ENCODE measurements at regions not wholly inside any gene's neighbourhood (a gene's known extent, or its start where the extent isn't known, plus 50 kb on each side); places are given as distances from the start of the nearest gene placed in this dataset.
"Not testable (repeated sequence)": the region's sequence is repeated elsewhere in the genome, so short reads cannot be mapped to it uniquely, and the experiment has no call there.

GRCh38 chr5:52255308-52255707, 532.4 kb upstream of the ITGA1 start:
- Mint-ChIP-seq H3K9me3 (peaks cover 1% of the 10 kb centered on the region), H3K4me1 (no peaks in the 10 kb centered on the region), H3K27me3 (no peaks in the 10 kb centered on the region), H3K27ac (no peak overlapping the region), H3K36me3 (no peaks in the 10 kb centered on the region), H3K4me3 (no peak overlapping the region)
- DNase-seq, result no peak

- Mint-ChIP-seq H3K4me1 (no peaks in the 10 kb centered on the region), H3K36me3 (no peaks in the 10 kb centered on the region), H3K9me3 (peaks cover 1% of the 10 kb centered on the region), H3K4me3 (no peak overlapping the region), H3K27ac (no peak overlapping the region), H3K27me3 (no peaks in the 10 kb centered on the region)
- DNase-seq, result no peak
These were observed 524.9 kb upstream of the ITGA1 start for GRCh38 chr5:52262844-52263243.

GRCh38 chr5:52269401-52269800, 518.3 kb upstream of the ITGA1 start:
- no peaks in the 10 kb centered on the region for H3K27me3 Mint-ChIP-seq
- no peak for DNase-seq
- H3K27ac Mint-ChIP-seq, result no peak overlapping the region
- no peaks in the 10 kb centered on the region for H3K4me1 Mint-ChIP-seq
- no peaks in the 10 kb centered on the region for H3K9me3 Mint-ChIP-seq
- no peak overlapping the region for H3K4me3 Mint-ChIP-seq
- H3K36me3 Mint-ChIP-seq, result no peaks in the 10 kb centered on the region

GRCh38 chr5:52269859-52270258, 517.9 kb upstream of the ITGA1 start:
- Mint-ChIP-seq H3K27ac (no peak overlapping the region), H3K9me3 (no peaks in the 10 kb centered on the region), H3K4me1 (no peaks in the 10 kb centered on the region), H3K36me3 (no peaks in the 10 kb centered on the region), H3K4me3 (no peak overlapping the region), H3K27me3 (no peaks in the 10 kb centered on the region)
- DNase-seq, result no peak

- Mint-ChIP-seq H3K27me3 (no peaks in the 10 kb centered on the region), H3K9me3 (peaks cover 6% of the 10 kb centered on the region), H3K4me1 (no peaks in the 10 kb centered on the region), H3K36me3 (no peaks in the 10 kb centered on the region), H3K27ac (no peak overlapping the region), H3K4me3 (no peak overlapping the region)
- DNase-seq, result no peak
These were observed 512.1 kb upstream of the ITGA1 start for GRCh38 chr5:52275639-52276038.

GRCh38 chr5:52277101-52277500, 510.6 kb upstream of the ITGA1 start:
- no peaks in the 10 kb centered on the region for H3K36me3 Mint-ChIP-seq
- H3K27me3 Mint-ChIP-seq, result no peaks in the 10 kb centered on the region
- H3K4me3 Mint-ChIP-seq, result no peak overlapping the region
- H3K9me3 Mint-ChIP-seq, result peaks cover 8% of the 10 kb centered on the region
- DNase-seq, result no peak
- no peak overlapping the region for H3K27ac Mint-ChIP-seq
- H3K4me1 Mint-ChIP-seq, result no peaks in the 10 kb centered on the region

- DNase-seq, result no peak
- no peaks in the 10 kb centered on the region for H3K4me1 Mint-ChIP-seq
- peaks cover 8% of the 10 kb centered on the region for H3K9me3 Mint-ChIP-seq
- no peaks in the 10 kb centered on the region for H3K27me3 Mint-ChIP-seq
- no peak overlapping the region for H3K4me3 Mint-ChIP-seq
- no peaks in the 10 kb centered on the region for H3K36me3 Mint-ChIP-seq
- H3K27ac Mint-ChIP-seq, result no peak overlapping the region
These were observed 505.1 kb upstream of the ITGA1 start for GRCh38 chr5:52282647-52283046.

- Mint-ChIP-seq H3K36me3 (no peaks in the 10 kb centered on the region), H3K27me3 (no peaks in the 10 kb centered on the region), H3K27ac (no peak overlapping the region), H3K4me1 (no peaks in the 10 kb centered on the region), H3K9me3 (peaks cover 8% of the 10 kb centered on the region), H3K4me3 (no peak overlapping the region)
- DNase-seq, result no peak
These were observed 504.5 kb upstream of the ITGA1 start for GRCh38 chr5:52283221-52283620.

GRCh38 chr5:52300703-52301372, 486.9 kb upstream of the ITGA1 start:
- DNase-seq, result no peak
- Mint-ChIP-seq H3K4me1 (no peaks in the 10 kb centered on the region), H3K9me3 (peaks cover 15% of the 10 kb centered on the region), H3K27ac (no peak overlapping the region), H3K36me3 (peaks cover 5% of the 10 kb centered on the region), H3K27me3 (no peaks in the 10 kb centered on the region), H3K4me3 (no peak overlapping the region)

GRCh38 chr5:52304816-52305215, 482.9 kb upstream of the ITGA1 start:
- peaks cover 21% of the 10 kb centered on the region for H3K9me3 Mint-ChIP-seq
- not testable (repeated sequence) for H3K4me3 Mint-ChIP-seq, H3K4me1 Mint-ChIP-seq, H3K27me3 Mint-ChIP-seq, H3K27ac Mint-ChIP-seq, H3K36me3 Mint-ChIP-seq
- peak; percentile 2 for DNase-seq

- no peaks in the 10 kb centered on the region for H3K4me1 Mint-ChIP-seq
- H3K9me3 Mint-ChIP-seq, result peaks cover 1% of the 10 kb centered on the region
- no peak overlapping the region for H3K4me3 Mint-ChIP-seq
- H3K27me3 Mint-ChIP-seq, result no peaks in the 10 kb centered on the region
- H3K36me3 Mint-ChIP-seq, result no peaks in the 10 kb centered on the region
- DNase-seq, result no peak
- no peak overlapping the region for H3K27ac Mint-ChIP-seq
These were observed 459.4 kb upstream of the ITGA1 start for GRCh38 chr5:52328220-52328806.

GRCh38 chr5:52331725-52332124, 456.0 kb upstream of the ITGA1 start:
- H3K27me3 Mint-ChIP-seq, result no peaks in the 10 kb centered on the region
- H3K4me1 Mint-ChIP-seq, result no peaks in the 10 kb centered on the region
- no peak for DNase-seq
- H3K4me3 Mint-ChIP-seq, result no peak overlapping the region
- no peak overlapping the region for H3K27ac Mint-ChIP-seq
- H3K36me3 Mint-ChIP-seq, result no peaks in the 10 kb centered on the region
- peaks cover 3% of the 10 kb centered on the region for H3K9me3 Mint-ChIP-seq

- no peak for DNase-seq
- Mint-ChIP-seq H3K27ac (no peak overlapping the region), H3K4me3 (no peak overlapping the region), H3K4me1 (no peaks in the 10 kb centered on the region), H3K27me3 (no peaks in the 10 kb centered on the region), H3K36me3 (no peaks in the 10 kb centered on the region), H3K9me3 (peaks cover 10% of the 10 kb centered on the region)
These were observed 453.3 kb upstream of the ITGA1 start for GRCh38 chr5:52334367-52334766.

- H3K4me1 Mint-ChIP-seq, result no peaks in the 10 kb centered on the region
- no peak overlapping the region for H3K27ac Mint-ChIP-seq
- peaks cover 8% of the 10 kb centered on the region for H3K9me3 Mint-ChIP-seq
- no peaks in the 10 kb centered on the region for H3K27me3 Mint-ChIP-seq
- no peak overlapping the region for H3K4me3 Mint-ChIP-seq
- DNase-seq, result no peak
- H3K36me3 Mint-ChIP-seq, result no peaks in the 10 kb centered on the region
These were observed 448.4 kb upstream of the ITGA1 start for GRCh38 chr5:52339285-52339684.

GRCh38 chr5:52342361-52342760, 445.4 kb upstream of the ITGA1 start:
- Mint-ChIP-seq H3K27ac (no peak overlapping the region), H3K4me1 (no peaks in the 10 kb centered on the region), H3K9me3 (peaks cover 2% of the 10 kb centered on the region), H3K4me3 (no peak overlapping the region), H3K27me3 (no peaks in the 10 kb centered on the region), H3K36me3 (no peaks in the 10 kb centered on the region)
- DNase-seq, result no peak

GRCh38 chr5:52356311-52356918, 431.3 kb upstream of the ITGA1 start:
- Mint-ChIP-seq H3K27ac (no peak overlapping the region), H3K27me3 (no peaks in the 10 kb centered on the region), H3K9me3 (no peaks in the 10 kb centered on the region), H3K36me3 (no peaks in the 10 kb centered on the region), H3K4me3 (no peak overlapping the region), H3K4me1 (no peaks in the 10 kb centered on the region)
- DNase-seq, result no peak
